Tibial artery (tissue), 4 donors: ENCODE measurements at regions not wholly inside any gene's neighbourhood (a gene's known extent, or its start where the extent isn't known, plus 50 kb on each side); places are given as distances from the start of the nearest gene placed in this dataset.

Source experiments
- DNase-seq, 2 donors: peaks; one replicate each; pipeline ENCODE4 v3.0.0-alpha.2; 2019
- H3K27ac ChIP-seq, 2 donors: fragments of 200-600 bp; sonication (generic) in 1 of 2; 1 replicate in 1 of 2; 2 replicates in 1 of 2; pipeline ENCODE4 v1.5.1; 2018 to 2019; ENCODE audit warnings: mild to moderate bottlenecking in 1 of 2
- H3K27me3 ChIP-seq, 2 donors: fragments of 200-600 bp; sonication (generic) in 1 of 2; one replicate each; pipeline versions ENCODE4 v1.5.1 to v1.6.0; 2016 to 2019
- H3K36me3 ChIP-seq, 3 donors: fragments of 200-600 bp; sonication (generic) in 2 of 3; one replicate each; pipeline ENCODE4 v1.5.1; 2016 to 2019; ENCODE audit warnings: mild to moderate bottlenecking in 2 of 3
- H3K4me1 ChIP-seq, 4 donors: fragments of 200-600 bp; sonication (generic) in 2 of 4; 1 replicate in 3 of 4; 2 replicates in 1 of 4; pipeline ENCODE4 v1.5.1; 2016 to 2019
- H3K4me3 ChIP-seq, 2 donors: fragments of 200-600 bp; sonication (generic) in 1 of 2; 1 replicate in 1 of 2; 2 replicates in 1 of 2; pipeline ENCODE4 v1.5.1; 2018 to 2019; ENCODE audit warnings: mild to moderate bottlenecking in 2 of 2
- H3K9me3 ChIP-seq, 3 donors: fragments of 200-600 bp; sonication (generic) in 1 of 3; one replicate each; pipeline ENCODE4 v1.5.1; 2016 to 2019
- intact Hi-C: fragments of 100-400 bp; cut with DNase I; formaldehyde crosslinking; loops from one replicate; pipeline ENCODE4 v1.15.0; 2023; ENCODE audit warnings: low total_unique reads
- TF ChIP-seq, protein P1 (sequence below), 2 experiments: fragments of 200-600 bp in 1 of 2; fragments of 450-650 bp in 1 of 2; IDR thresholded peaks; one replicate each; pipeline ENCODE4 v1.5.1; 2017 to 2019; ENCODE audit warnings: antibody characterized with exemption in 2 of 2, mild to moderate bottlenecking in 1 of 2, moderate library complexity in 1 of 2

DNA sequence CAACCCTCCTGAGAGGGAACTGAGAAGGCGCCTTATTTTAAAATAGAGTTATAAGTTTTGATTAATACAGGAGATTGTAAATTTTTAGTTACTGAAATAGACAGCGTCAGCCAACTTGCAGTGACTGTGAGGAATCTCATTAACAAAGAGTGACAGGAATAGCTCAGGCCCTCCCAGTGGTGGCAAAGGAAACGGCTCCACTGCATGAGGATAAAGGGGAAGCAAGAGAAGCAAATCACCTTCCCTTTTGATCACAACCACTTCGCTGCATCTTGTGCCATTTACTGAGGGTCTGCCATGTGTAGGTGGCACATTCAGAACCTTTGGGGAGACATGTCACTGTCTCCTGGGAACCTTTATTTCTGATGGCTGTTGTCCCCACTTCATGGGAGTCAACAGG, 612.4 kb upstream of the RAB6C start:
- Histone ChIP-seq H3K27ac (no peak overlapping the region), H3K27me3 (no peaks in the 10 kb centered on the region), H3K9me3 (no peaks in the 10 kb centered on the region), H3K36me3 (no peaks in the 10 kb centered on the region), H3K4me1 (no peaks in the 10 kb centered on the region), H3K4me3 (no peak overlapping the region)
- intact Hi-C loops = no loop called here
- DNase-seq = no peak
- TF ChIP-seq, protein P1, sequence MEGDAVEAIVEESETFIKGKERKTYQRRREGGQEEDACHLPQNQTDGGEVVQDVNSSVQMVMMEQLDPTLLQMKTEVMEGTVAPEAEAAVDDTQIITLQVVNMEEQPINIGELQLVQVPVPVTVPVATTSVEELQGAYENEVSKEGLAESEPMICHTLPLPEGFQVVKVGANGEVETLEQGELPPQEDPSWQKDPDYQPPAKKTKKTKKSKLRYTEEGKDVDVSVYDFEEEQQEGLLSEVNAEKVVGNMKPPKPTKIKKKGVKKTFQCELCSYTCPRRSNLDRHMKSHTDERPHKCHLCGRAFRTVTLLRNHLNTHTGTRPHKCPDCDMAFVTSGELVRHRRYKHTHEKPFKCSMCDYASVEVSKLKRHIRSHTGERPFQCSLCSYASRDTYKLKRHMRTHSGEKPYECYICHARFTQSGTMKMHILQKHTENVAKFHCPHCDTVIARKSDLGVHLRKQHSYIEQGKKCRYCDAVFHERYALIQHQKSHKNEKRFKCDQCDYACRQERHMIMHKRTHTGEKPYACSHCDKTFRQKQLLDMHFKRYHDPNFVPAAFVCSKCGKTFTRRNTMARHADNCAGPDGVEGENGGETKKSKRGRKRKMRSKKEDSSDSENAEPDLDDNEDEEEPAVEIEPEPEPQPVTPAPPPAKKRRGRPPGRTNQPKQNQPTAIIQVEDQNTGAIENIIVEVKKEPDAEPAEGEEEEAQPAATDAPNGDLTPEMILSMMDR (IDR thresholded peaks at IDR 0.05) = no peak

DNA sequence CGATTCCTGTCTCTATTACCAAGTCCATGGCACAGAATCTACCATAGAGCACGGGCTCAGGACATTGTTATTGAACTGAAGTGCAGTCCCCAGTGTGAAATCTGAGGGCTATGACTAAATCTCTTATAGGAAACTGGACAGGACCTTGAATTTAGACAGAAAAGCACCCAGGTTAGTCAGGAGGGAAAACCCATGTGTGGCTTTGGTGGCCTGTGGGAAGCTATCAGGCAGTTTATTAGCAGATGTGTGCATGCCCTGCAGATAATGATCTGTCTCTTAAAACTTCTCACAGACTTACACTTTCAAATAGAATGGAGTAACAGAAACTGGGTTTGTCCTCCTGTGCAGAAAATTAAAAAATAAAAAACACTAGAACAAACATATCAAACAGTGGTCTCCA, 610.0 kb upstream of the RAB6C start:
- intact Hi-C loops = no loop called here

DNA sequence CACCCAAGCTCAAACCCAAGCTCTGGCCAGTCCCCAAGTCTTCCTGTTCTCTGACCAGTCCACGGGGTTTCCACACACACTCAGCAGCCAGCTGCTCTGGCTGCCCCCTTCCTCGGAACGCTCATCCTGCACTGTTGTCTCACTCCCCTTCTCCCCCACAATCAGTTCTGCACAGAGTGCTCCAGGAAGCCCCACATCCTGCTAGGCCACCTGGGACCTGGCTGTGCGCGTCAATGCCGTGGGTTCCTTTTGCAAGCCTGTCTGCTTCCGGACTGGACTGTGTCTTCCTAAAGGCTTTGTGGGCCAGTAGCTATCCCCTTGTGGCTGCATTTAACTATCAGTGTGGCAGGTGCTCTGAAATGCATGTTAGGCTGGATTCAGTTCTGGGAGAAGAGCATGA, 605.0 kb upstream of the RAB6C start:
- Histone ChIP-seq H3K27me3 (no peaks in the 10 kb centered on the region), H3K9me3 (no peaks in the 10 kb centered on the region), H3K4me1 (no peaks in the 10 kb centered on the region), H3K4me3 (no peak overlapping the region), H3K36me3 (no peaks in the 10 kb centered on the region), H3K27ac (no peak overlapping the region)
- intact Hi-C loops = no loop called here
- DNase-seq = no peak
- TF ChIP-seq, protein P1 (IDR thresholded peaks at IDR 0.05) = no peak

More for the DNA sequence above, 610.0 kb upstream of the RAB6C start:
- TF ChIP-seq, protein P1 (IDR thresholded peaks at IDR 0.05) = no peak
- H3K4me3 ChIP-seq = no peak overlapping the region
- H3K27me3 ChIP-seq = no peaks in the 10 kb centered on the region
- H3K9me3 ChIP-seq = no peaks in the 10 kb centered on the region
- no peak for DNase-seq
- H3K36me3 ChIP-seq = no peaks in the 10 kb centered on the region
- H3K27ac ChIP-seq = no peak overlapping the region
- no peaks in the 10 kb centered on the region for H3K4me1 ChIP-seq

DNA sequence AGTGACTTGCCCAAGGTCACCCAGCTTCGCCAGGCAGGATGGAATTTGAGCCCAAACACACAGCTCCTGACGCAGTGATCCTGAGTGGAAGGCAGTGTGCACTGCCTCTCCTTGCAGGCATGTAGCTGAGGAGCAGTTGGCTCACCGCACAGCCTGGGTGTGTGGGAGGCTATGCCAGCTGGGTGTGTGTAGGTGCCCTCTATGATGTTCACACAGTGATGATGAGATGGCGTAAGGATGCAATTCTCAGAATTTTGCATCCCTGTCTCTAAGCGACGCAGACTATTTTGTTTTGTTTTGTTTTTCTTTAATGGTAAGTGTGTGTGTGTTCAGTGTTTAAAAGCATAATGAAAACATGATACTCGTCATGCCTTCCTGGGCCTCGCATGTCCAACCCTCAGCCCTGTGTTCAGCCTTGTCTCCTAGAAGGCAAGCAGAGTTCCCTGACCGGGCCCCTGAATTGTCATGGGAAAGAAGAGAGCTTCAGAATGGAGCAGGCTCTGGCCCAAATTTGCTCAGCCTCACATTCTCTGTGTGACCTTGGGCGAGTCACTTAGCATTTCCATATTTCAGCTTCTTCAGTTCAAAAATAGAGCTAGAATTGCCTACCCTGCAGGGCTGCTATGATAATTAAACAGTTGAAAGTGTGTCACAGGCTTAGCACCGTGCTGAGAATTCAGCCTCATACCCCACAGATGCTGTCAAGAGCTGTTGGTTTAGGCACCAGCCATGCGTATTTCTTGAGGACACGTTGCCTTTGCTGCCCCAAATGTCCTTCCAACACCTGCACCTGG, 603.6 kb upstream of the RAB6C start:
- no peaks in the 10 kb centered on the region for H3K9me3 ChIP-seq
- H3K4me1 ChIP-seq = no peaks in the 10 kb centered on the region
- TF ChIP-seq, protein P1 (IDR thresholded peaks at IDR 0.05) = no peak
- DNase-seq = no peak
- no peaks in the 10 kb centered on the region for H3K27me3 ChIP-seq
- H3K36me3 ChIP-seq = no peaks in the 10 kb centered on the region
- H3K27ac ChIP-seq = no peak overlapping the region
- intact Hi-C loops = no loop called here
- no peak overlapping the region for H3K4me3 ChIP-seq

DNA sequence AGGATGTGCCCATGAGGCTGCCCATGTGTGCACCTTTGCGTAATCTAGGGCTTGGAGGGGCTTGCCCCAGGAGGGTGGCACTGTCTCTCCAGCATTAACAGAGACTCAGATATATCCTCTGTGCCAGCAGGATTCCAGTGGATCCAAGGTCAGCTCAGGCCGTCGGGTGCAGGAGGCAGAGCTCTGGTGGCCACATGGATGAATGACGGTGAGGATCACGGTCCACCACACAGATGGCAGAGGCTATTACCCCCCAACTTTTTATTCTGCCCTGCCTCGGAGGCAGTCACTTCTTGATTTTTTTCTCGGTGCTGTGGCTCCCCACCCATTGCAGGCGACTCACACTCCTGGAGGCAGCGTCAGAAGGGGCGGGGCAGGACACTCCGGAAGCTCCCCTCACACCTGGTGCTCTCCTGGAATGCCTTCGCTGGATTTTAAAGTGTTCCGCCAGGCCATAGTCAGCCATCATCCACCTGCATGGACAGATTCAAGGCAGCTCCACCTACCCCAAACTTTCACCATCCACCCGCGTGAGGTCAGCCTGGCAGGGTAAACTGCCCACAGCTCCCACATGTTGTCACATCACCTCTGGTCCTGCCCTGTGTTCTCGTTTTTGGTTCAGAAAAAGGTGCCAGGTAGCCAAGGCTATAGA, 602.9 kb upstream of the RAB6C start:
- H3K27ac ChIP-seq = no peak overlapping the region
- H3K9me3 ChIP-seq = peaks cover 0 to 4% (median 0%) of the 10 kb centered on the region in 3 donors
- H3K27me3 ChIP-seq = no peaks in the 10 kb centered on the region
- TF ChIP-seq, protein P1 (IDR thresholded peaks at IDR 0.05) = no peak
- DNase-seq = no peak
- no peaks in the 10 kb centered on the region for H3K36me3 ChIP-seq
- intact Hi-C loops = no loop called here
- H3K4me1 ChIP-seq = no peaks in the 10 kb centered on the region
- no peak overlapping the region for H3K4me3 ChIP-seq
